BLaER1 (cell line): ENCODE measurements at regions not wholly inside any gene's neighbourhood (a gene's known extent, or its start where the extent isn't known, plus 50 kb on each side); places are given as distances from the start of the nearest gene placed in this dataset.

Source experiments
- H3K27ac ChIP-seq: shearing (Covaris generic); formaldehyde crosslinking; 2 replicates; pipeline ENCODE4 v1.8.1; 2022
- H3K27me3 ChIP-seq: shearing (Covaris generic); formaldehyde crosslinking; 2 replicates; pipeline ENCODE4 v1.8.1; 2022
- H3K36me3 ChIP-seq: shearing (Covaris generic); formaldehyde crosslinking; 2 replicates; pipeline ENCODE4 v1.8.1; 2022
- H3K4me1 ChIP-seq: shearing (Covaris generic); formaldehyde crosslinking; 2 replicates; pipeline ENCODE4 v1.8.1; 2022
- H3K4me2 ChIP-seq: shearing (Covaris generic); formaldehyde crosslinking; 2 replicates; pipeline ENCODE4 v1.8.1; 2022
- H3K4me3 ChIP-seq: shearing (Covaris generic); formaldehyde crosslinking; 2 replicates; pipeline ENCODE4 v1.8.1; 2022
- H3K9ac ChIP-seq: shearing (Covaris generic); formaldehyde crosslinking; 2 replicates; pipeline ENCODE4 v1.8.1; 2022
- H3K9me3 ChIP-seq: shearing (Covaris generic); formaldehyde crosslinking; 2 replicates; pipeline ENCODE4 v1.8.1; 2022
- H4K20me1 ChIP-seq: shearing (Covaris generic); formaldehyde crosslinking; 2 replicates; pipeline ENCODE4 v1.8.1; 2022
- Cebpa-rat ChIP-seq: shearing (Covaris generic); IDR thresholded peaks from 2 replicates; pipeline ENCODE4 v1.8.1; 2022

DNA sequence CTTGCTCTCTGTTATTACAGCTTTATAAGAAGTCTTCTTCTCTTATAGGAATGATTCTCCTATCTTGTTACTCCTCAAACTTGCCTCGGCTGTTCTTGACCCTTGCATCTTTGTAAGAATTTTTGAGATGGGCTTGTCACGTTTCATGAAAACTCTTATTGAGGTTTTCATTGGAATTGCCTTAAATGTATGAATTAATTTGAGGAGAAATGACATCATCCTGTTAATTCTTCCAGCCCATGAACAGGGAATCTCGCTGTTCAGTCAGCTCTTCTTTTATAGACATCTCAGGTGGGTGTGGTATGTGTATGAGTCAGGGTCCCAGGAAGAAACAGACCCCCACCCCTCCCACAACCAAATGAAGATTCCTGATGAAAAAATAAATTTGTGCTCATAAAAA is 107.1 kb upstream of the MYL2 start:
- H4K20me1 ChIP-seq = peaks cover 6% of the 10 kb centered on the region; the same call in 1 of the 2 replicates
- H3K36me3 ChIP-seq = no peaks in the 10 kb centered on the region
- H3K9me3 ChIP-seq = no peaks in the 10 kb centered on the region
- H3K4me3 ChIP-seq = no peak overlapping the region
- H3K4me2 ChIP-seq = no peak overlapping the region
- H3K27me3 ChIP-seq = peaks cover 29% of the 10 kb centered on the region
- 0 out of 2 replicates have a peak, but pooled peaks cover 5% of the 10 kb centered on the region for H3K4me1 ChIP-seq
- H3K27ac ChIP-seq = no peak overlapping the region
- TF ChIP-seq Cebpa-rat = no peak
- H3K9ac ChIP-seq = no peak overlapping the region

DNA sequence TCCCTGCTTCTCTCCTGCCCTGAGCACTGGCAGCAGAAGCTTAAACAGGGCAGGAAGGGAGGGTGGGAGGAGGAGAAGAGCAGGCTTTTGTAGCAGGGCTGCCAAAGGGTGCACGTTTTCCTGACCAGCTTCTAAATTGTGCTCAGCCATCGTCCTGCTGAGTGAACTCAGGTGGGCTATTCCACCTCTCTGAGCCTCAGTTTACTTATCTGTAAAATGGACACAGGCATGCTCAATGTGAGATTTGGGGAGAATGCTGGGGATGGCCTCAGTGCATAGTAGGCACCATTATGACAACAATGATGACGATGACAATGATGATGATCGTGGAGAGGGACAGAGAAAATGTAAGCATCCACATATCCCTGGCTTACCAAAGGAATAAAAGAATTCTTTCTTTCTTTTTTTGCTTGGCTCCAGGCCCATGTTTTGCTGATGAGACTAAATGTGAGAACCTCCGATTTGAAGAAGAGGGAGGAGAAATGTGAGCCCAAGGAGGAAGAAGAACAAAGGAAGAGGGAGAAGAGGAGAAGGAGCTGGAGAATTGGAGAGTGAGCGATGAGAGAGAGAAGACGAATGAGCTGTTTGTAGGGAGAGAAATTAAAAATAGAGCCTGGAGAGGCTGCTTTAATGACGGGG is 105.5 kb upstream of the MYL2 start:
- H3K4me3 ChIP-seq = no peak overlapping the region
- H3K27me3 ChIP-seq = peaks cover 14% of the 10 kb centered on the region
- no peak overlapping the region for H3K9ac ChIP-seq
- no peaks in the 10 kb centered on the region for H3K9me3 ChIP-seq
- H3K4me2 ChIP-seq = no peak overlapping the region
- no peak overlapping the region for H3K27ac ChIP-seq
- TF ChIP-seq Cebpa-rat = no peak
- 0 out of 2 replicates have a peak, but pooled peaks cover 13% of the 10 kb centered on the region for H3K4me1 ChIP-seq
- H4K20me1 ChIP-seq = no peaks in the 10 kb centered on the region
- H3K36me3 ChIP-seq = no peaks in the 10 kb centered on the region

DNA sequence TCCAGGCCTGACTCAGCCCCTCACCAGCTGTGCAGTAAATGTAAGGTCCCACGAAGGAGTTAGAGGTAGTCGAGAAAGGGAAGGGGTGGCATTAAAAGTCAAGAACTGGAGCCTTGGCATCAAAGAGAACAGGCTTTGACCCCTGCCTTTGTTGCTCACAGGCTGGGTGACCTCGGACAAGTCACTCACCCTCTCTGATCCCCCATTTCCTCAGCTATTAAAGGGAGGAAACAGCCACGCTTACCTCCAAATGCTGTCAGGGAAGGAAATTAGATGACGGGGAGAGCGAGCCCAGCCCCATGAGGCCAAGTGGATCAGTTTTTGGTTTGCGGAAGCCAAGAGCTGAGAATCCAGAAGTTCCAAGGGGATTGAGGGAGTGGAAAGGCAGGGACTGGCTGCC is 104.9 kb upstream of the MYL2 start:
- Histone ChIP-seq H3K4me2 (no peak overlapping the region), H3K4me3 (no peak overlapping the region), H3K9me3 (no peaks in the 10 kb centered on the region), H3K4me1 (0 out of 2 replicates have a peak, but pooled peaks cover 13% of the 10 kb centered on the region), H3K36me3 (no peaks in the 10 kb centered on the region), H4K20me1 (no peaks in the 10 kb centered on the region), H3K9ac (no peak overlapping the region), H3K27me3 (peaks cover 8% of the 10 kb centered on the region), H3K27ac (no peak overlapping the region)
- no peak for TF ChIP-seq Cebpa-rat

DNA sequence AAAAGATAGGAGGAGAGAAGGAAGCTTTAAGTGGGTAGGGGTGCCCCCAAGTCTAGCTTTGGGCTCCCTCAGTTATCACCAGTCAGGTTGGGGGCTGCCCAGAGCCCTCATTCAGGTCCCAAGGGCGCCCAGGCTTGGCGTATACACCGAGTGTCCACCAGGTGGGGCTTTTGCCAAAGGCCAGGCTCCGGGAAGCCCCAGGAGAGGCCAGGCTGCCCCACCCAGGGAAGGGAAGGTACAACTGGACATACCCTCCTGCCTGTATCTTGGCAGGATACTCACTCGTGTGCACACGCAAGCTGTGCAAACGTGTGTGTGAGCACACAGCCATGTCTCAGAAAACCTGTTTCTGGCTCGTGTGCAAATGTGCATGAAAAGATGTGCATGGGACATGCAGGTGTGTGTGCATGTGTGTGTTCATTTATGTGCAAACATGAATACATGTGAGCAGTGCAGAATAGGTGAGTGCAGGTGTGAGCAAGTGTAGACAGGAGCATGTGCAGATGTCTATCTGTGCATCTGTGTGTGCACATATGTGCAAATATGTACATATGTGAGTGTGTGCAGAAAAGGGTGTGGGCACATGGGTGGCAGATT is 103.9 kb upstream of the MYL2 start:
- no peak overlapping the region for H3K4me3 ChIP-seq
- H3K9me3 ChIP-seq = no peaks in the 10 kb centered on the region
- H3K9ac ChIP-seq = no peak overlapping the region
- H4K20me1 ChIP-seq = no peaks in the 10 kb centered on the region
- H3K27me3 ChIP-seq = no peaks in the 10 kb centered on the region
- no peak overlapping the region for H3K27ac ChIP-seq
- H3K4me2 ChIP-seq = no peak overlapping the region
- 0 out of 2 replicates have a peak, but pooled peaks cover 13% of the 10 kb centered on the region for H3K4me1 ChIP-seq
- H3K36me3 ChIP-seq = no peaks in the 10 kb centered on the region
- no peak for TF ChIP-seq Cebpa-rat

DNA sequence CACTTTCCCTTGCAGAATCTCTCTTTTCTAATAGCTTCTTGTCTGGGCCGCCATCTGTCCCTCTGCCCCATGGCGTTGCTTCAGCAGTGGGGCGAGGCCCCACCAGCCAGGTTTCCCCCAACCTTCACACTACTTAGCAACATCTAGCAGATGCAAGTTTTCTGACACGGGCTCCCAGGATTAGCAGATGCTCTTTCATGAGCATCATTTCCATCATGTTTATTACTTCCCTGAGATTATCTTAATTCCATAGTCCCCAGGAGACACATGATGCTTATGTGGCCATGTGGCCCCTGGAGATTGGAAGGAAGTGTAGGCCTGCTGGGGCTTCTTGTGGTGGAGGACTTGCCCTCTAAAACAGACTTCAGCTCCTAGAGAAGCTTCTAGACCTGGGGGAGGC is 102.0 kb upstream of the MYL2 start:
- TF ChIP-seq Cebpa-rat = no peak
- H3K9ac ChIP-seq = no peak overlapping the region
- no peak overlapping the region for H3K4me2 ChIP-seq

DNA sequence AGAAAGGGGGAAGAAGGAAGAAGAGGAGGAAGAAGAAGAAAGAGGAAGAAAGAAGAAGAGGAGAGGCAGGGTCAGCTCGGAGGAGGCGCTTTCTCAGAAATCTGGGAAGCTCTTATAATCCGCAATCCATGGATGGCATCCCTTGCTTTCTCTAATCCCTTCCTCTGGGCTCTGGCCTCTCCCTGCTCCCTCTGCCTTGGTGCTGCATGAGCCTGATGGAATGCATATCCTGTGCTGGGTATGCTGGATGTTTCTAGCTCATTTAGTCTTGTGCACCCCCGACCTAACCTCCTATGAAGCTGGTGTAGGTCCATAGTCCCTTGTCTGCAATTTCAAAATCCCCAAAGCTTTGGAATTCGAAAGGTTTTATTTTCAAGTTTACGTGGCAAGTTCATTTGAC is 94.2 kb upstream of the MYL2 start:
- no peak for TF ChIP-seq Cebpa-rat
- no peak overlapping the region for H3K9ac ChIP-seq
- H3K4me2 ChIP-seq = no peak overlapping the region
- H4K20me1 ChIP-seq = no peaks in the 10 kb centered on the region
- H3K4me1 ChIP-seq = no peaks in the 10 kb centered on the region
- H3K9me3 ChIP-seq = peaks cover 18% of the 10 kb centered on the region
- H3K4me3 ChIP-seq = no peak overlapping the region
- no peak overlapping the region for H3K27ac ChIP-seq
- no peaks in the 10 kb centered on the region for H3K36me3 ChIP-seq
- H3K27me3 ChIP-seq = no peaks in the 10 kb centered on the region

More for the DNA sequence above, 102.0 kb upstream of the MYL2 start:
- 0 out of 2 replicates have a peak, but pooled peaks cover 13% of the 10 kb centered on the region for H3K4me1 ChIP-seq
- no peak overlapping the region for H3K4me3 ChIP-seq
- no peaks in the 10 kb centered on the region for H3K27me3 ChIP-seq
- H4K20me1 ChIP-seq = no peaks in the 10 kb centered on the region
- H3K36me3 ChIP-seq = no peaks in the 10 kb centered on the region
- no peaks in the 10 kb centered on the region for H3K9me3 ChIP-seq
- no peak overlapping the region for H3K27ac ChIP-seq

DNA sequence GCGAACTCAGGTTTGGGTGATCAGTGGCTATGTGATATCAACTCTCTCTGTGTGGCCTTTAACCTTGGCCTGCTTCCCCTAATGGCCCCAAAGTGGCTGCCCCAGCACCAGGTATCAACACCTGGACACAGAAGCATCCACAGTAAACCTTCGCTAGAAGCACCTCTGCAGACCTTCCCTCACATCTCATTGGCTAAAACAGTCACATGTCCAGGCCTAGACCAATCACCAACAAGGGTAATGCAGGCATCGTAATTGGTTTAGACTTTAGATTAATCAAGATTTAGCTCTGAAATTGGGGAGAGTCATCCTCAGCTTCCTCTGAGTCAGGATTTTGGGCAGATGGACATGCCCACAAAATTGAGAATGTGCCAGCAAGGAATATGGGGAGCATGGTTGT is 92.5 kb upstream of the MYL2 start:
- TF ChIP-seq Cebpa-rat = no peak
- Histone ChIP-seq H3K4me2 (no peak overlapping the region), H3K27ac (no peak overlapping the region), H3K9ac (no peak overlapping the region), H3K4me1 (no peaks in the 10 kb centered on the region), H3K4me3 (no peak overlapping the region), H4K20me1 (no peaks in the 10 kb centered on the region), H3K36me3 (no peaks in the 10 kb centered on the region), H3K27me3 (no peaks in the 10 kb centered on the region), H3K9me3 (peaks cover 18% of the 10 kb centered on the region)

DNA sequence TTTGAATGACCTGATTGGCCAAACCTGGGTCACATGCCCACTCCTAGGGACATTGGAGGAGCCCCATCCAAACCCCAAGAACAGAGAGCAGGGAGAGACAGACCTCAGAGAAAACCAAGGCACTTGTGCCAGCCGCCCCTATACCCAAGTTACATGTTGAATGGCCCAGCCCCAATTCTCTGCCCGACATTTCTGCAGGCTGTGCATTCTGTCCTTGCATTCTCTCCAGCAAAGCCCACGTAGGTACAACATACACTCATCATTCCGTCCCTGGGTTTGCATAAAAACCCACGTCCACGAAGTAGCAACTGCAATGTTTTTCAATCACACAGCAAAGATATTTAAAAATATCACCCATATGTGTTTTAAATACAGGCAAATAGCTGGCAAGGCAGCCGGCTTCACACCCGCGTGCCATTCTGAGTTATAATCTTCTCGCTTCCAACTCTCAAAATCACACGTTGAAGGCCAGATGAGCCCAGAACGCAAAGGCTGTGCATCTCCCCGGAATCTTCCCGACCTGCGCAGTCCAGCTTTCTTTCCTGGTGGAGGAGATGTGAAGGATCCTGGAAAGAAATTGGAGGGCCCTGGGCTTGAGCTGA is 91.7 kb upstream of the MYL2 start:
- peaks cover 18% of the 10 kb centered on the region for H3K9me3 ChIP-seq
- no peak for TF ChIP-seq Cebpa-rat
- H4K20me1 ChIP-seq = no peaks in the 10 kb centered on the region
- no peaks in the 10 kb centered on the region for H3K27me3 ChIP-seq
- H3K4me1 ChIP-seq = no peaks in the 10 kb centered on the region
- no peak overlapping the region for H3K27ac ChIP-seq
- H3K9ac ChIP-seq = no peak overlapping the region
- no peaks in the 10 kb centered on the region for H3K36me3 ChIP-seq
- no peak overlapping the region for H3K4me2 ChIP-seq
- no peak overlapping the region for H3K4me3 ChIP-seq

DNA sequence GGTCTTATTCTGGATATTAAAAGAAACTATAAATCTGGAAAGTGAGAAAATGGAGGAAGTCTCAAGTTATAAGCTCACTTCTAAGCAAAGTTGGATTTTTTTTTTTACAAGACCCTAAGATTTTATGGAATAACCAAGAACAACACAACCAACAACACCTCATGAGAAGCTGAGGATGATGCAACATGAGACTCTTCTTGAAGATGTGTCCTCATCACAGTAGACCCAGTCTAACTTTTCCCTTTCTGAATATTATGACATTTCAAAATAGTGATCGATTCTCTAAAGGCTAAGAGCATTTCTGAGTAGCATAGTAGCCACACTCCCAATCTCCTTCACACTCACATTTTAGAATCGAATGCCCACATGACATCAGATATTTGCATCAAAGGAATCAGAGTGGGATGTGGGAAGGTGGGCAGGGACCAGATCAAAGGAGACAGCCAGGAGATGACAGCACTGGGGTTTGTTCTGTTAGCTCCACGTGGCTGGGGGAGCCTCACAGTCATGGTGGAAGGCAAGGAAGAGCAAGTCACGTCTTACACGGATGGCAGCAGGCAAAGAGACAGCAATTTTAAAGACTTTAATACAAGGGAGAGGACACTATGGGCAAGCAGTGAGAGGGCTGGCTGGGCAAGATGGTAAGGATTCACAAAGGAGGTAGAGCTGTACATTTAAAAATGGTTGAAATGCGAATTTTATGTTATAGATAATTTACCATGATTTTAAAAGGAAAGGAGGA is 90.7 kb upstream of the MYL2 start:
- no peaks in the 10 kb centered on the region for H4K20me1 ChIP-seq
- H3K36me3 ChIP-seq = no peaks in the 10 kb centered on the region
- H3K27me3 ChIP-seq = no peaks in the 10 kb centered on the region
- no peak overlapping the region for H3K27ac ChIP-seq
- H3K9ac ChIP-seq = no peak overlapping the region
- no peaks in the 10 kb centered on the region for H3K4me1 ChIP-seq
- TF ChIP-seq Cebpa-rat = no peak
- H3K4me2 ChIP-seq = no peak overlapping the region
- no peak overlapping the region for H3K4me3 ChIP-seq
- H3K9me3 ChIP-seq = peaks cover 18% of the 10 kb centered on the region

DNA sequence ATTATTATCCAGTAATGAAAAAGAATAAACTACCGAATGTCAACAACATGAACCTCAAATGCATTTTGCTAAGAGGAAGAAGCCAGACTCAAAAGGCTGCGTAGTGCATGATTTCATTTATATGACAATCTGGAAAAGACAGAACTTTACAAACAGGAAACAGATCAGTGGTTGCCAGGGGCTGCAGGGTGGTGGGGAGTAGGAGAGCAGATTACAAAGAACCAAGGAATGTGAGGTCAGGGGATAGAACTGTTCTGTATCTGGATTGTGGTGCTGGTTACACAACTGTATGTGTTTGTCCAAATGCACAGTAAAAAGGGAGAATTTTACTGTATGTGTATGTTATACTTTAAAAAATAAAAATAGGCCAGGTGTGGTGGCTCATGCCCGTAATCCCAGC is 89.7 kb upstream of the MYL2 start:
- no peak overlapping the region for H3K4me2 ChIP-seq
- no peaks in the 10 kb centered on the region for H3K4me1 ChIP-seq
- H3K27ac ChIP-seq = no peak overlapping the region
- H3K36me3 ChIP-seq = no peaks in the 10 kb centered on the region
- no peaks in the 10 kb centered on the region for H3K27me3 ChIP-seq
- H4K20me1 ChIP-seq = no peaks in the 10 kb centered on the region
- TF ChIP-seq Cebpa-rat = no peak
- no peak overlapping the region for H3K9ac ChIP-seq
- no peak overlapping the region for H3K4me3 ChIP-seq
- H3K9me3 ChIP-seq = peaks cover 18% of the 10 kb centered on the region
